ENCODE measurements at regions not wholly inside any gene's neighbourhood (a gene's known extent, or its start where the extent isn't known, plus 50 kb on each side); places are given as distances from the start of the nearest gene placed in this dataset.

GRCh38 chr14:71437870-71438269 lies 494.4 kb upstream of the RGS6 start:
- 100% methylated on average over 2 of the region's 4 CpGs for WGBS (ENCODE audit: insufficient coverage, insufficient read length)
- DNase-seq (ENCODE audit: low read depth, low spot score), result no peak
- no peaks in the 10 kb centered on the region for H3K4me1 ChIP-seq (ENCODE audit: control insufficient read depth, insufficient read depth, low read length)
- no peaks in the 10 kb centered on the region for H3K36me3 ChIP-seq (ENCODE audit: control insufficient read depth, insufficient read depth, low read length)
- no peak overlapping the region for H3K4me3 ChIP-seq (ENCODE audit: low read length)
- H3K27me3 ChIP-seq (ENCODE audit: control insufficient read depth, insufficient read depth, low read length), result no peaks in the 10 kb centered on the region
- H3K27ac ChIP-seq (ENCODE audit: low read length), result no peak overlapping the region
- no peaks in the 10 kb centered on the region for H3K9me3 ChIP-seq (ENCODE audit: control insufficient read depth, insufficient read depth, low read length)

GRCh38 chr14:71438684-71439083 lies 493.5 kb upstream of the RGS6 start:
- Histone ChIP-seq H3K27me3 (ENCODE audit: control insufficient read depth, insufficient read depth, low read length) (no peaks in the 10 kb centered on the region), H3K4me1 (ENCODE audit: control insufficient read depth, insufficient read depth, low read length) (no peaks in the 10 kb centered on the region), H3K9me3 (ENCODE audit: control insufficient read depth, insufficient read depth, low read length) (no peaks in the 10 kb centered on the region), H3K36me3 (ENCODE audit: control insufficient read depth, insufficient read depth, low read length) (no peaks in the 10 kb centered on the region), H3K27ac (ENCODE audit: low read length) (no peak overlapping the region), H3K4me3 (ENCODE audit: low read length) (no peak overlapping the region)
- WGBS (ENCODE audit: insufficient coverage, insufficient read length), result no CpG with 5 or more reads among the region's 2 CpGs
- DNase-seq (ENCODE audit: low read depth, low spot score), result no peak

GRCh38 chr14:71441126-71441525 lies 491.1 kb upstream of the RGS6 start:
- no peak for DNase-seq (ENCODE audit: low read depth, low spot score)
- no peaks in the 10 kb centered on the region for H3K4me1 ChIP-seq (ENCODE audit: control insufficient read depth, insufficient read depth, low read length)
- no peaks in the 10 kb centered on the region for H3K9me3 ChIP-seq (ENCODE audit: control insufficient read depth, insufficient read depth, low read length)
- no peaks in the 10 kb centered on the region for H3K27me3 ChIP-seq (ENCODE audit: control insufficient read depth, insufficient read depth, low read length)
- no peaks in the 10 kb centered on the region for H3K36me3 ChIP-seq (ENCODE audit: control insufficient read depth, insufficient read depth, low read length)
- H3K27ac ChIP-seq (ENCODE audit: low read length), result no peak overlapping the region
- no peak overlapping the region for H3K4me3 ChIP-seq (ENCODE audit: low read length)

- no CpG with 5 or more reads among the region's 8 CpGs for WGBS (ENCODE audit: insufficient coverage, insufficient read length)
- Histone ChIP-seq H3K4me3 (ENCODE audit: low read length) (no peak overlapping the region), H3K27me3 (ENCODE audit: control insufficient read depth, insufficient read depth, low read length) (no peaks in the 10 kb centered on the region), H3K36me3 (ENCODE audit: control insufficient read depth, insufficient read depth, low read length) (no peaks in the 10 kb centered on the region), H3K27ac (ENCODE audit: low read length) (no peak overlapping the region), H3K9me3 (ENCODE audit: control insufficient read depth, insufficient read depth, low read length) (no peaks in the 10 kb centered on the region), H3K4me1 (ENCODE audit: control insufficient read depth, insufficient read depth, low read length) (no peaks in the 10 kb centered on the region)
- no peak for DNase-seq (ENCODE audit: low read depth, low spot score)
Measured at GRCh38 chr14:71444030-71444822, 488.0 kb upstream of the RGS6 start.

GRCh38 chr14:71448431-71449315 lies 483.6 kb upstream of the RGS6 start:
- no peaks in the 10 kb centered on the region for H3K4me1 ChIP-seq (ENCODE audit: control insufficient read depth, insufficient read depth, low read length)
- no CpG with 5 or more reads among the region's 2 CpGs for WGBS (ENCODE audit: insufficient coverage, insufficient read length)

GRCh38 chr14:71449316-71450055 lies 482.7 kb upstream of the RGS6 start:
- no peaks in the 10 kb centered on the region for H3K36me3 ChIP-seq (ENCODE audit: control insufficient read depth, insufficient read depth, low read length)
- DNase-seq (ENCODE audit: low read depth, low spot score), result no peak
- no peaks in the 10 kb centered on the region for H3K9me3 ChIP-seq (ENCODE audit: control insufficient read depth, insufficient read depth, low read length)
- H3K4me3 ChIP-seq (ENCODE audit: low read length), result no peak overlapping the region
- no peak overlapping the region for H3K27ac ChIP-seq (ENCODE audit: low read length)
- H3K4me1 ChIP-seq (ENCODE audit: control insufficient read depth, insufficient read depth, low read length), result no peaks in the 10 kb centered on the region
- no CpG with 5 or more reads among the region's 4 CpGs for WGBS (ENCODE audit: insufficient coverage, insufficient read length)
- no peaks in the 10 kb centered on the region for H3K27me3 ChIP-seq (ENCODE audit: control insufficient read depth, insufficient read depth, low read length)

More at GRCh38 chr14:71448431-71449315, 483.6 kb upstream of the RGS6 start:
- Histone ChIP-seq H3K9me3 (ENCODE audit: control insufficient read depth, insufficient read depth, low read length) (no peaks in the 10 kb centered on the region), H3K36me3 (ENCODE audit: control insufficient read depth, insufficient read depth, low read length) (no peaks in the 10 kb centered on the region), H3K4me3 (ENCODE audit: low read length) (no peak overlapping the region), H3K27ac (ENCODE audit: low read length) (no peak overlapping the region), H3K27me3 (ENCODE audit: control insufficient read depth, insufficient read depth, low read length) (no peaks in the 10 kb centered on the region)
- no peak for DNase-seq (ENCODE audit: low read depth, low spot score)

GRCh38 chr14:71451501-71451900 lies 480.7 kb upstream of the RGS6 start:
- H3K4me1 ChIP-seq (ENCODE audit: control insufficient read depth, insufficient read depth, low read length), result no peaks in the 10 kb centered on the region
- H3K27ac ChIP-seq (ENCODE audit: low read length), result no peak overlapping the region
- no peaks in the 10 kb centered on the region for H3K9me3 ChIP-seq (ENCODE audit: control insufficient read depth, insufficient read depth, low read length)
- DNase-seq (ENCODE audit: low read depth, low spot score), result no peak
- H3K4me3 ChIP-seq (ENCODE audit: low read length), result no peak overlapping the region
- WGBS (ENCODE audit: insufficient coverage, insufficient read length), result no CpG with 5 or more reads among the region's 3 CpGs
- no peaks in the 10 kb centered on the region for H3K27me3 ChIP-seq (ENCODE audit: control insufficient read depth, insufficient read depth, low read length)
- no peaks in the 10 kb centered on the region for H3K36me3 ChIP-seq (ENCODE audit: control insufficient read depth, insufficient read depth, low read length)

GRCh38 chr14:71452539-71452938 lies 479.7 kb upstream of the RGS6 start:
- H3K9me3 ChIP-seq (ENCODE audit: control insufficient read depth, insufficient read depth, low read length), result no peaks in the 10 kb centered on the region
- H3K4me3 ChIP-seq (ENCODE audit: low read length), result no peak overlapping the region
- H3K27ac ChIP-seq (ENCODE audit: low read length), result no peak overlapping the region
- DNase-seq (ENCODE audit: low read depth, low spot score), result no peak
- no peaks in the 10 kb centered on the region for H3K36me3 ChIP-seq (ENCODE audit: control insufficient read depth, insufficient read depth, low read length)
- WGBS (ENCODE audit: insufficient coverage, insufficient read length), result no CpG with 5 or more reads among the region's 1 CpG
- no peaks in the 10 kb centered on the region for H3K4me1 ChIP-seq (ENCODE audit: control insufficient read depth, insufficient read depth, low read length)
- H3K27me3 ChIP-seq (ENCODE audit: control insufficient read depth, insufficient read depth, low read length), result no peaks in the 10 kb centered on the region

- no peaks in the 10 kb centered on the region for H3K9me3 ChIP-seq (ENCODE audit: control insufficient read depth, insufficient read depth, low read length)
- DNase-seq (ENCODE audit: low read depth, low spot score), result no peak
- H3K36me3 ChIP-seq (ENCODE audit: control insufficient read depth, insufficient read depth, low read length), result no peaks in the 10 kb centered on the region
- WGBS (ENCODE audit: insufficient coverage, insufficient read length), result no CpG with 5 or more reads among the region's 3 CpGs
- no peak overlapping the region for H3K27ac ChIP-seq (ENCODE audit: low read length)
- no peaks in the 10 kb centered on the region for H3K27me3 ChIP-seq (ENCODE audit: control insufficient read depth, insufficient read depth, low read length)
- no peak overlapping the region for H3K4me3 ChIP-seq (ENCODE audit: low read length)
- no peaks in the 10 kb centered on the region for H3K4me1 ChIP-seq (ENCODE audit: control insufficient read depth, insufficient read depth, low read length)
Measured at GRCh38 chr14:71452987-71453386, 479.2 kb upstream of the RGS6 start.

GRCh38 chr14:71454010-71454409 lies 478.2 kb upstream of the RGS6 start:
- Histone ChIP-seq H3K4me1 (ENCODE audit: control insufficient read depth, insufficient read depth, low read length) (no peaks in the 10 kb centered on the region), H3K9me3 (ENCODE audit: control insufficient read depth, insufficient read depth, low read length) (no peaks in the 10 kb centered on the region), H3K36me3 (ENCODE audit: control insufficient read depth, insufficient read depth, low read length) (no peaks in the 10 kb centered on the region), H3K27me3 (ENCODE audit: control insufficient read depth, insufficient read depth, low read length) (no peaks in the 10 kb centered on the region), H3K27ac (ENCODE audit: low read length) (no peak overlapping the region), H3K4me3 (ENCODE audit: low read length) (no peak overlapping the region)
- no peak for DNase-seq (ENCODE audit: low read depth, low spot score)
- WGBS (ENCODE audit: insufficient coverage, insufficient read length), result no CpG with 5 or more reads among the region's 2 CpGs
